CD4-positive, alpha-beta T cell (primary cell): ENCODE measurements at regions not wholly inside any gene's neighbourhood (a gene's known extent, or its start where the extent isn't known, plus 50 kb on each side); places are given as distances from the start of the nearest gene placed in this dataset.

ENCODE experiments used
- ATAC-seq: fragments of 200-7000 bp; cut with Tn5 transposase; one replicate; pipeline ENCODE4 v1.10.0; 2022; ENCODE audit warnings: mild to moderate bottlenecking; ENCODE audit not compliant: poor library complexity
- CTCF ChIA-PET: fragments of 350-600 bp; sonication (Branson Sonifier 250); formaldehyde crosslinking; loops from one replicate; lab custom pipeline; 2021; ENCODE audit warnings: antibody characterized with exemption, inconsistent platforms; lab: Charles Lee
- POLR2A ChIA-PET: fragments of 350-600 bp; sonication (Branson Sonifier 250); formaldehyde crosslinking; loops from one replicate; lab custom pipeline; 2021; ENCODE audit warnings: antibody characterized with exemption, inconsistent platforms; lab: Charles Lee
- DNase-seq, 14 experiments: peaks; one replicate each; pipeline ENCODE4 v3.0.0-alpha.2; 2013 to 2020; ENCODE audit warnings: mixed read lengths in 2 of 14
- H3K27ac ChIP-seq, 2 donors: one replicate each; pipeline versions ENCODE4 v1.5.1 to v1.7.0; 2013; ENCODE audit warnings: low read length in 2 of 2, low read depth in 1 of 2, mild to moderate bottlenecking in 1 of 2
- H3K27me3 ChIP-seq, 2 experiments: 1 replicate in 1 of 2; 2 replicates in 1 of 2; pipeline versions ENCODE4 v1.6.1 to v1.7.0; 2013; ENCODE audit warnings: low read length in 2 of 2, control low read depth in 1 of 2, mild to moderate bottlenecking in 1 of 2, moderate library complexity in 1 of 2; ENCODE audit not compliant: insufficient read depth in 2 of 2, control insufficient read depth in 1 of 2
- H3K36me3 ChIP-seq: one replicate; pipeline ENCODE4 v1.6.1; 2013; ENCODE audit warnings: low read length, control low read depth; ENCODE audit not compliant: insufficient read depth
- H3K4me1 ChIP-seq: one replicate; pipeline ENCODE4 v1.6.1; 2013; ENCODE audit warnings: low read length, control low read depth; ENCODE audit not compliant: insufficient read depth
- H3K4me3 ChIP-seq: one replicate; pipeline ENCODE4 v1.5.1; 2013; ENCODE audit warnings: mild to moderate bottlenecking, low read length, moderate library complexity
- H3K9me3 ChIP-seq, 2 experiments: 1 replicate in 1 of 2; 2 replicates in 1 of 2; pipeline versions ENCODE4 v1.6.1 to v1.7.0; 2013; ENCODE audit warnings: low read length in 2 of 2, mild to moderate bottlenecking in 2 of 2, control low read depth in 1 of 2, moderate library complexity in 1 of 2; ENCODE audit not compliant: control insufficient read depth in 1 of 2, insufficient read depth in 1 of 2
- H3K27ac Mint-ChIP-seq: one replicate; pipeline ENCODE4 v1.8.0; 2020; ENCODE audit warnings: mixed read lengths
- H3K27me3 Mint-ChIP-seq: one replicate; pipeline ENCODE4 v1.8.0; 2021; ENCODE audit warnings: mixed read lengths
- H3K36me3 Mint-ChIP-seq: one replicate; pipeline ENCODE4 v1.8.0; 2021; ENCODE audit warnings: low read depth, mixed read lengths
- H3K4me1 Mint-ChIP-seq: one replicate; pipeline ENCODE4 v1.8.0; 2021; ENCODE audit warnings: low read depth, mixed read lengths
- H3K4me3 Mint-ChIP-seq: one replicate; pipeline ENCODE4 v1.8.0; 2020; ENCODE audit warnings: mild to moderate bottlenecking, mixed read lengths
- H3K9me3 Mint-ChIP-seq: one replicate; pipeline ENCODE4 v1.8.0; 2020; ENCODE audit warnings: mixed read lengths
- CTCF ChIP-seq: fragments of 200-600 bp; IDR thresholded peaks from one replicate; pipeline ENCODE4 v1.8.0; 2022; ENCODE audit warnings: antibody characterized with exemption, mild to moderate bottlenecking
- intact Hi-C, 2 experiments: fragments of 100-400 bp; cut with DNase I in 1 of 2; cut with micrococcal nuclease in 1 of 2; formaldehyde crosslinking; loops; one replicate each; pipeline versions ENCODE4 v1.15.1 to v1.9.0; 2023 to 2025; cut with DNase I, micrococcal nuclease

GRCh38 chr21:16081304-16081703 is 351.5 kb downstream of the USP25 start:
- intact Hi-C loops, result loop anchor here in 1 of 2 experiments (5.0 kb wide), 1 partner anchor 251 kb away; no protein-coding TSS in a partner anchor
- Mint-ChIP-seq H3K27ac (no peak overlapping the region), H3K36me3 (no peaks in the 10 kb centered on the region), H3K4me3 (no peak overlapping the region), H3K9me3 (no peaks in the 10 kb centered on the region), H3K4me1 (no peaks in the 10 kb centered on the region), H3K27me3 (no peaks in the 10 kb centered on the region)
- H3K9me3 ChIP-seq, result no peaks in the 10 kb centered on the region
- H3K4me3 ChIP-seq, result no peak overlapping the region
- DNase-seq (no peak), ATAC-seq (no peak)
- ChIA-PET POLR2A (no interaction called here), CTCF (interaction anchor here (1.0 kb wide), 1 partner anchor 9 kb away, joined by 5 read pairs; no protein-coding TSS in a partner anchor)
- H3K27ac ChIP-seq, result no peak overlapping the region
- H3K27me3 ChIP-seq, result no peaks in the 10 kb centered on the region
- TF ChIP-seq CTCF, result no peak
- H3K4me1 ChIP-seq, result no peaks in the 10 kb centered on the region
- no peaks in the 10 kb centered on the region for H3K36me3 ChIP-seq

- intact Hi-C loops, result loop anchor here in 1 of 2 experiments (5.0 kb wide), 1 partner anchor 250 kb away; no protein-coding TSS in a partner anchor
- no peaks in the 10 kb centered on the region for H3K4me1 ChIP-seq
- ChIA-PET POLR2A (no interaction called here), CTCF (interaction anchor here (1.0 to 1.7 kb wide), 2 partner anchors 10 to 15 kb away, joined by 5 read pairs; no protein-coding TSS in a partner anchor)
- H3K36me3 ChIP-seq, result no peaks in the 10 kb centered on the region
- DNase-seq (peak in 1 of 14 experiments; percentile 8), ATAC-seq (no peak)
- Mint-ChIP-seq H3K36me3 (no peaks in the 10 kb centered on the region), H3K9me3 (no peaks in the 10 kb centered on the region), H3K4me3 (no peak overlapping the region), H3K4me1 (no peaks in the 10 kb centered on the region), H3K27ac (no peak overlapping the region), H3K27me3 (no peaks in the 10 kb centered on the region)
- no peaks in the 10 kb centered on the region for H3K9me3 ChIP-seq
- peak; percentile 38 for TF ChIP-seq CTCF
- no peak overlapping the region for H3K4me3 ChIP-seq
- no peak overlapping the region for H3K27ac ChIP-seq
- H3K27me3 ChIP-seq, result no peaks in the 10 kb centered on the region
Observed at GRCh38 chr21:16082038-16082816, 352.4 kb downstream of the USP25 start.

GRCh38 chr21:16084776-16085364 is 355.1 kb downstream of the USP25 start:
- H3K4me1 ChIP-seq, result no peaks in the 10 kb centered on the region
- no peaks in the 10 kb centered on the region for H3K36me3 ChIP-seq
- ATAC-seq (no peak), DNase-seq (no peak)
- ChIA-PET CTCF (no interaction called here), POLR2A (no interaction called here)
- no peak overlapping the region for H3K4me3 Mint-ChIP-seq
- no peak overlapping the region for H3K27ac ChIP-seq
- no peaks in the 10 kb centered on the region for H3K9me3 Mint-ChIP-seq
- no peak overlapping the region for H3K27ac Mint-ChIP-seq
- H3K4me1 Mint-ChIP-seq, result no peaks in the 10 kb centered on the region
- H3K4me3 ChIP-seq, result no peak overlapping the region
- TF ChIP-seq CTCF, result no peak
- intact Hi-C loops, result loop anchor here in 1 of 2 experiments (5.0 kb wide), 1 partner anchor 247 kb away; no protein-coding TSS in a partner anchor
- H3K27me3 Mint-ChIP-seq, result no peaks in the 10 kb centered on the region
- no peaks in the 10 kb centered on the region for H3K27me3 ChIP-seq
- no peaks in the 10 kb centered on the region for H3K36me3 Mint-ChIP-seq
- no peaks in the 10 kb centered on the region for H3K9me3 ChIP-seq
